ENCODE measurements at regions not wholly inside any gene's neighbourhood (a gene's known extent, or its start where the extent isn't known, plus 50 kb on each side); places are given as distances from the start of the nearest gene placed in this dataset.

GRCh38 chr2:155839436-155839835 is 493.1 kb downstream of the NR4A2 start:
- Histone ChIP-seq H2BK15ac (ENCODE audit: low read depth, low read length) (no peak overlapping the region), H3K23ac (ENCODE audit: insufficient read length, low read depth, low read length) (no peak overlapping the region), H4K5ac (ENCODE audit: insufficient read length, low read depth, low read length) (no peak overlapping the region), H4K8ac (replicated peaks; ENCODE audit: insufficient read length, low read depth, low read length) (no peak overlapping the region), H3K9ac (ENCODE audit: extremely low read depth, insufficient read length, low read length) (no peak overlapping the region), H2BK12ac (ENCODE audit: insufficient read length, low read depth, low read length) (no peak overlapping the region), H3K14ac (ENCODE audit: insufficient read depth, low read length) (no peak overlapping the region), H3T11ph (ENCODE audit: low read length) (no peak overlapping the region), H4K91ac (ENCODE audit: insufficient read length, low read depth, low read length) (no peak overlapping the region), H4K20me1 (ENCODE audit: control insufficient read depth, insufficient read depth, insufficient read length) (no peaks in the 10 kb centered on the region), H3K4ac (ENCODE audit: low read depth, low read length) (no peak overlapping the region), H2AK5ac (ENCODE audit: insufficient read length, low read length) (no peak overlapping the region), H3K56ac (ENCODE audit: insufficient read length, low read depth, low read length) (no peak overlapping the region), H3K4me2 (ENCODE audit: insufficient read depth, insufficient read length, low read length) (no peak overlapping the region), H3K23me2 (ENCODE audit: insufficient read length, low read depth, low read length, poor library complexity, severe bottlenecking) (no peaks in the 10 kb centered on the region), H2BK20ac (ENCODE audit: low read depth, low read length, poor library complexity, severe bottlenecking) (no peak overlapping the region), H2BK120ac (ENCODE audit: low read depth, low read length, poor library complexity, severe bottlenecking) (no peak overlapping the region), H3K27me3 (ENCODE audit: insufficient read depth, low read length) (no peaks in the 10 kb centered on the region), H3K4me1 (ENCODE audit: insufficient read depth, low read length) (peaks cover 16% of the 10 kb centered on the region; the same call in 1 of the 2 replicates), H3K79me1 (ENCODE audit: insufficient read depth, low read depth, low read length, poor library complexity, severe bottlenecking) (no peaks in the 10 kb centered on the region), H3K27ac (ENCODE audit: insufficient read length, low read depth, low read length) (no peak overlapping the region), H2BK5ac (ENCODE audit: insufficient read length, low read length) (no peak overlapping the region), H3K18ac (ENCODE audit: insufficient read length, low read depth, low read length) (no peak overlapping the region), H2AFZ (ENCODE audit: low read length) (no peak overlapping the region), H3K79me2 (ENCODE audit: insufficient read depth, low read length) (no peaks in the 10 kb centered on the region), H3K9me3 (ENCODE audit: control insufficient read depth, low read depth, low read length) (no peaks in the 10 kb centered on the region)
- H3K27ac Mint-ChIP-seq: no peak overlapping the region; a peak in 1 of 7 replicates
- H3K27me3 Mint-ChIP-seq (ENCODE audit: low read depth): no peaks in the 10 kb centered on the region
- peaks cover 32 to 39% of the 10 kb centered on the region in 2 experiments for H3K4me1 Mint-ChIP-seq
- no peak for DNase-seq
- H3K9me3 Mint-ChIP-seq: no peaks in the 10 kb centered on the region
- H3K4me3 Mint-ChIP-seq: no peak overlapping the region
- no peak for TF ChIP-seq CTCF (conservative IDR thresholded peaks at IDR 0.05)
- no peaks in the 10 kb centered on the region for H3K36me3 Mint-ChIP-seq (ENCODE audit: insufficient read depth in 1 of 3, low read depth in 3 of 3)
- no CpG with 5 or more reads among the region's 3 CpGs for WGBS (ENCODE audit: extremely low coverage, insufficient read length, low lambda C conversion rate)

All from H9 (cell line).